Cerebellar nuclear complex (tissue), 1 donor: ENCODE measurements at regions not wholly inside any gene's neighbourhood (a gene's known extent, or its start where the extent isn't known, plus 50 kb on each side); places are given as distances from the start of the nearest gene placed in this dataset.

Source experiments
- DNase-seq, 2 experiments: peaks; one replicate each; lab custom pipeline; 2025; lab: John Stamatoyannopoulos, UW

DNA sequence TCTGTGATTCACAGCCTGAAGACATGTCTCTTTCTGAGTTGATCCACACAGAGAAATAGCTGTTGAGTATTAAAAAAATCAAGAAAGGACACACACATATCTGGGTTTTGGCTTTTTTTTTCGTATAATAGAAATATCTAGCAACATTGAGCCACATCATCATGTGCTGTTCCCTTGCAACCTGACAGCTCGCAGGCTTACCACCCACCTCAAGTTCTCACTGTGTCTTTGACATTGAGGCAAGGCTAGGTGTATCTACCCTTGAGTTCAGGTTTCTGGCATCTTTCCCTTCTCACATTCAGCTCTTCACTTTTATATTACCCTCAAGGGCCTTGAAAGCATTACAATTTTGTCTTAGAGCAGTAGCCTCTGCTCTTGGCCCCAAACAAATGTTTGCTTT, 490.3 kb upstream of the KIRREL3 start:
- no peak for DNase-seq

DNA sequence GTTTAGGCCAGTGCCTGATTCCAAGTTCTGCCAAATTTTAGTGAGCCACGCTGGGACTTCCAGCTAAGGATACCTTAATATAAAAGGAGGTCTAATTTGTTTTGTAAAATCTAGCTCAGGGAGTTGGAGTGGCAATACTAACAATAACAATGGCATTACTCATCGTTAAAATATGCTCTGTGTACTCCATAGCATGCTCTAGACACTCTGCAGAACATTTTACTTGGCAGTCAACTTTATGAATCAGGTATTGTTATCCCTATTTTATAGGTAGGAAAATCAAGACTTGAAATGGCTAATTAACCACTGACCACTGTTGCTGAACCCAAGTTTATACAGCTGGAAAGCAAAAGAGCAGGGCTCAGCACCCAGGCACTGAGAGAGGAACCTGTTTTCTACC, 485.0 kb upstream of the KIRREL3 start:
- no peak for DNase-seq

DNA sequence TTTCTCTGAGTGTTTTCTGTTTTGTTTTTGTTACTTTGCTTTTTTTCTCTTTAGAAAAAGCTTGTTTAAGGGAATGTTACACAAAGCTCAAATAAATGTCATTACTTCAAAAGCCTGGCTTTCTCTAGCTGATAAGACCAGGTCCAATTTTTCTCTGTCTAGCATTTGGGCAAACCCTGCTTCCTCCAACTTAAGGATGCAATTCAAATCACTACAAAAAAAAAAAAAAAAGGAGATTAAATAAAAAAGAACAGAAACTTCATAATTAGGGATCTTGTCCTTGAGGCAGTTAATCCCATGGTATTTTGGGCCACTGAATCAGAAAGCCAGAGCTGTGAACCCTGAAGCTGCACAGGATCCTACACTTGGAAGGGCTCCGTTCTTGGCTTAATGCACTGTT, 480.8 kb upstream of the KIRREL3 start:
- DNase-seq, result no peak

DNA sequence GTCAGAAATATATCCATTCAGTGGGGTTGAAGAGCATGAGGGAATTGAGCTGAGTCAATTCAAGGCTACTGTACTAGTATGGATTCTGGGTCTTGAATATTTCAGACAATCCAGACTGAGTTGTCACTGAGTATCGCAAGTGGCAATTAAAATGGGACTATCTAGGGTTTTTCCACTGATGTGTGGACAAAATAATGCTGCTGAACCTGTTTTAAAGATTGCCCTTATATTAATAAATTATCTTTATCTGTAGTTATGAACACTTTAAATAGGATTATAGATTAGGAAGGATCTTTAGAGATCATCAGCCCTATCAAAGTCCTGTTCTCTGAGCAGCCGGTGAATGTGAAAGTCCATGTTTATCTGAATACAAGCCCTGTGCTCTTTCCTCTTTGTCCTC, 478.3 kb upstream of the KIRREL3 start:
- DNase-seq, result no peak

DNA sequence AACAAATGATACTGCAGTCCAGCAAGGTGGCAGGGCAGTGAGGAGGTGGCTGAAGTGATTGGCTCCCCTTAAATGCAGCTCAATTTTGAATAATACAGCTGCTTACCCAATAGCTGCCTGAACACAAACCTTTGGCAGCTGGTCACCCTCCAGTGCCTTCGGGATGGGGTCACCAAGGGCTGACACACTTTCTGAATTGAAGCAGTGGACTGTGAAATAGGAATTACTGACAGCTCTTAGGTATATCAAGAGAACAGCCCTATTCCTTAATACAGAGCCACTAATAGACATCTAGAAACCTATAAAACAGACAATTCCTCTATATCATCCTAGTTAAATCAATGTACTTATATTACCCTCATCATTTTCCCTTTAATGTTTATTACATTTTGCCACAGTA, 474.2 kb upstream of the KIRREL3 start:
- DNase-seq, result no peak

DNA sequence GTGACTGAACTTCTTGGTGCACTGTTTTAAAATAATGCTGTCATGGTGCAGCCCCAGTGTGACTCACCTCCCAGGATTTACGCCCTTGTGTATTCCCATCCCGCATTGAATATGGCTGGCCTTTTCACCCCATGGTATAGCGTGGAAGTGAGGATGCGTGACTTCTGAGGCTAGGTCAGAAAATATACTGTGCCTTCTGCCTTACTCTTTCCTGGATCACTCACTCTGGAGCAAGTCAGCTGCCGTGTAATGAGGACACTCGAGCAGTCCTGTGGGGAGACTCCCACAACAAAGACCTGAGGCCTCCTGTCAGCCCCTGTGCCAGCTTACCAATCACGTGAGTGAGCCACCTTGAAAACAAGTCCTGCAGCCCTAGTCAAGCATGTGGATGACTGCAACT, 471.9 kb upstream of the KIRREL3 start:
- DNase-seq, result no peak

DNA sequence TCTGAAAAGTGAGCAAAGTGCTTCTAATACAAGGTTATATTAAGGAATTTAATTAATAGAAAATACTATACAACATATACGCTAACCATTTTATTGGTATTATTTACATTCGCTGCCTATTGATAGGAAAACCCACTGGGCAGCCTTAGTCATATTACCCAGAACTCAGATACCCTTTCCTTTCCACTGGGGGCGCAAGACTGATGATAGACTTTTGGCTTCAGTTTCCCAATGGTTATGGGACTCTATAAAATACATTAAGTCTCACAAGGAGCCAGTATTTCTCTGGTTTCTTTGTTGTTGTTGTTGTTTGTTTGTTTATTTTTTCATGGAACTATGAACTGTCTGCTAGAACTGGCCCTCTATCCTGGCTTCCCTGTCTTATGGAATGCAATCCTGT, 471.1 kb upstream of the KIRREL3 start:
- DNase-seq, result no peak

DNA sequence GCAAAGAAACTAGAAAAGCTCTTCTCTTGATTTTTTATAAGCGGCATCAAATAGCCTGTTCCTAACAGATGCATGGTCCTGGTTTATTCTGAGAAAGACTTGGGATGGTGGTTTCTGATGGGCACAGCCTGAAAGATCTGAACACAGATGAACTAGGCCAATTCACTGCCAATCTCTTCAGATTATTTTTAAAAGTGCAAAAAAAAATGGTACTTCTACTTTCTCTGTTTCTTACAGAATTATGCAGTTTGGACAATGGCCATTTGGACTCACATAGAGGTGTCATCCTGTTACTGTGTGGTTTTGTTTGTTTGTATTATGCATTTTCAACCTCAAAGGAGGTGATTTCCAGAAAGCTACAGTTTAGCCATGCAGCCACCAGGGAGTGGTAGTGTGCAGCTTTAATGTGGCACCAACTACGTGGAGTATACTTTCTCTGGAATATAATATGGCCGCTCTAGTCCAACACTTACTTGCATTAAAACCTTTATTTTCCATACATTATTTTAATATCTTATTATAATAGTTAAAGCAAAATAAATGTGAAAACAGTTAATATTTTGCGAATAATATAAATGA, 469.8 kb upstream of the KIRREL3 start:
- DNase-seq, result no peak

DNA sequence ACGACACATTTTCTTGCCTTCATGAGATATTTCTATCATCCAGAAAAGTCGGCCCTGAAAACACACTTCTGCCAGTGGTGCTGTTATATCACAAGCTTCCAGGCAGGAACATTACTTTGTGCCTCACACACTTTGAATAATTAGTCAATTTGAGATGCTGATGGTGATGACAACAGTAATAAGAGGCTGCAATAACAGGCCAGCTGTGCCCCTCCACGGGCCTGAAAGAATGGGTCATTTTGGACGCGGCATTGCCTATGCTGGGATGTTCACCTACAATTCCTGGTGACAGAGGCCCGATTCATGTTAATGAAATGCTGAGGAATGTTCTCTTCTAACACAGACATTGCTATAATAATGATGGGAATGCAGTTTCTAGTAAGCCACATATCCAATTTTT, 463.8 kb upstream of the KIRREL3 start:
- DNase-seq, result no peak

DNA sequence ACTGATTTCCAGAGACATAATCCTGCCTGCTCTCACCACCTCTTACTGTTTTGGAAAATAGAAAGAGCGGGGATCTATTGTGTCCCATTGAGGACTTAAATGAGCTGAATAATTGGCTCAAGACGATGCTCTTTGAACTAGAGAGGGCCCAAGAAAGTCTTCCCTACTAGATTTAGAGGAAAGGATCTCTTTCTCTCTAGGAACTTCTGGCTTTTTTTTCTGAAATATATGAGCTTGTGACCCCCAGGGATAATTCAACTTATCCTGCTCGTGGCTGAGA, 461.4 kb upstream of the KIRREL3 start:
- DNase-seq, result no peak

DNA sequence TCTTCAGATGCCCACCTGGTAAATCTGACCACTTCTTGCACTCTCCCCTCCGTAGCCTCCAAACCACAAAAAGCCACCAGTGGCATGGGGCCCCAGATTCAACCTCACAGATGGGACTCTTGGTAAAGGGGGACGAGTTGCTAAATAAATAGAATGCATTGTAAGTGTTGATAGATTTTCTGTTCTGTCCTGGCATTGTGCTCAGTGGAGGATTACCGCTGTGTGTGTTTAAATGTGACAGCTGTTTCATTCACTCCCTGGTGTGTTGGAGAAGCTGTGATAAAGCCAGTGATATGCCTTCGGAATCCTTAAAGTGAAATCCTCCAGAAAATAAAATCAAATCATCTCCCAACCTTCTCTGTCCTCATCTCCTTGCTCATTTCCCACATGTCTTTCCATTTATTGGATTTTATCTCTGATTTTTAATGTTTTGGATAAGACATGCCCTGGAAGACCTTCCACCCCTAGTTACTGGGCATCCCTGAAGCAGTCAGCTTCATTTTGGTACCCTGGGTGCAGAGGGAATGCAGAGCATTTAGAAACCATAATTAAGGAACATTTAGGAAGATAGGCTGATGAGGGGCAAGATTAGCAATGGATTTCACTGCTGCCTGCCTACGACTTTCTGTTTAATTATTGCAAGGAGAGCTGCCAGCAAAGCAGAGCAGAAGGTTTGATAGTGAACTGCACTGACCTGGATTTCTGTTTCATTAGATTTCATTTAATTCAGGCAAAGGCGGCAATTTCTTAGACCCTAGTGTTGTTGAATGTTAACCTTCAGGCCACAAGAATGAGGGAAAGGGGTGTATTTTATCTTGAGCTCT, 460.9 kb upstream of the KIRREL3 start:
- DNase-seq, result no peak

DNA sequence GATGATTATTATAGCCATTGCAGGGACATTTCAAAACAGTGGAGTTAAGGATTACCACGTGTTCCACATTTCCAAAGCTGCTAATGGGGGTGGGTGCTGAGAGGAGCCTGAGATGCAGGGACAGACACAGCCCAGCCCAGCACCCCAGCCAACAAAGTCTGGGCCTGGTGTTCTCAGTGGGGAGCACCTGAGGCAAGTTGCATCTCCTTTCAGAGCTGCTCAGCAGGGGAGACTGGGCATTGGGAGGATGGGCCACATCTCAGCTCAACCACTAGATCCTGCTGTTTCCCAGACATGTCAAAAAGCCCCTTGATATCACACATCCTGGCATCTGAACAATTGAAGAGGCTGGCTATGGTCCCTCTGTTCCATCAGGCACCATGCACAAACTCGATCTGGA, 458.0 kb upstream of the KIRREL3 start:
- no peak for DNase-seq

DNA sequence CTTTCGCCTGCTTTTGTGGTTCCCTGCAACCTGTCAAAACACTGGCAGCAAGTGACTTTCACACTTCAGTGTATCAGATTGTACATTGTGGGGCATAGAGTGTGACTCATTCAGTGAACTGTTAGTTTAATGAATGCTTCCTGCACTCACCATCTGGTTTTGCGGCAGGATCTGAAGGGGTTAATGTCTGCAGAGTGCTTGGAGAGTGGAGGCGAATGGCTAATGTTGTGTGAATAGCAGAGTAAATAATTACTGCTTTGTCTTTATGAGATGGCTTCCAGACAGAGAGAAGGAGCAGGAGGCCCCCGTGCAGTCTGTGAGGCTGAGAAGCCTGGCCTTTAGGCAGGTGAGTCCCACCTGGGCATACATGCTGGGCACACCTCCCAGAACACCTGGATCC, 454.3 kb upstream of the KIRREL3 start:
- no peak for DNase-seq

DNA sequence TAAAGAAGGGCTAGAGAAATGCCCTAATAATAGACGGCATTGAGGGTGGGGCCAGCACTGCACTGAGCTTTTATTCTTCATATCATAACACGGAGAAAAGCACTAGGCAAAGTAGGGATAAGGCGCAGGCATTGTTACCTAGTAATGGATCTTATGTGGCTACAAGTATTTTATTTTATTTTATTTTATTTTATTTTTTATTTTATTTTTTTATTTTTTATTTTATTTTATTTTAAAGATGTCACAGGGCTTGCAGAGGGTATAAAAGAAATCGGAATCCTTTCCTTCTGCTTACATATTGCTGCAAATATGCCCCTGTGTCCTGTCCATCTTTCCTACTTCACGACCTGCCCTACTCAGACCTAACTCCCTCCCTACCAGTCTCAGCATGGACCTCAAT, 452.0 kb upstream of the KIRREL3 start:
- DNase-seq, result no peak

DNA sequence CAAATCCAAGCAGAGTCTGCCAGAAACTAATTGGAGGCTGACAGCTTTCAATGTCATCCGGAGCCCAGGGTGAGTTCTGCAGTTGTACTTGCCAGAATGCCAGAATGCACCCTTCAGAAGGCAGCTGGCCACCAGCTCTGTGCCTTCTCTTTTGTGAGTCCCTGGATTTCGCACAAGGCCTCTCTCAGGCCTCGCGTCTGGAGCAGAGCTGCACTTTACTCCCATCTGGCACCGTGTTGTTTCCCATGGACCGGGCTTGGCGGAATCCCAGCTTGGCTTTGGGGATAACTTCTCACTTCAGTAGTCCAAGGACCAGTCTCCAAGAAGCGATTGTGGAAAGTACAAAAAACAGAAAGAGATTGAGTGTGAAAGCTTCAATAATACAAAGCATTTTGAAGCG, 451.3 kb upstream of the KIRREL3 start:
- DNase-seq, result no peak

DNA sequence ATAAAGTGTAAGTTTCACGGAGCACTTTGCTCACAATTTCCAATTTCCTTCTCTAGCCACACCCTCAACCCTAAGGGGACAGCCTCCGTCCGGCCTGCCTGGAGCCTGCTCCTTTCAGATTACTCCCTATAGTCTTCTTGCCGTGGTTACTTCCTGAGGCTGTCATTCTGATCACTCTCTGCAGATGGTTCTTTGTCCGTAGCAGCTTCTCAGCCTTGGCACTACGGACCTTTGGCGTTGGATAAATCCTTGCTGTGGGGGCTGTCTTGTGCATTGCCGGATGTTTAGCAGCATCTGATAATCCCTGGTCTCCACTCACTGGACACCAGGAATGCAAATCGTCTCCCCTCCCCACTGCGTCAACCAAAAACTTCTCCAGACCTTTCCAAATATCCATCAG, 447.5 kb upstream of the KIRREL3 start:
- no peak for DNase-seq

DNA sequence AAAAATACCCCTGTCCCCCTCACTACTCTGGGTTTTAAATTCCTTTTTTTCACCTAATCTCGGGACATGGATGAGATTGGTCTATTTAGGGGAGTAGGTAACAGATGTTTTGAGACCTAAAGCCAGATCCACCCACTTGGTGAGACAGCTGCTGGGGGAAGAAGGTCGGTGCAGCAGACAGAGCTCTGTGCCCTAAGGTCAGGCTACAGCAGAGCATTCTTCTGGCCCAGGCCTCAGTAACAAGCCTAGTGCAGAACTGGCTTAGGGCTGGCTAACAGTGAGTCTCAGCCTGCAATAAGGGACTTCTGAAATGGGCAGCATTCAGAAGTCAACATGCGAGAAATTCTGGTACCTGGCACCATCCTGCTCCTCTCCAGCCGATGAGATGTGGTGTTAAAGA, 444.9 kb upstream of the KIRREL3 start:
- no peak for DNase-seq

DNA sequence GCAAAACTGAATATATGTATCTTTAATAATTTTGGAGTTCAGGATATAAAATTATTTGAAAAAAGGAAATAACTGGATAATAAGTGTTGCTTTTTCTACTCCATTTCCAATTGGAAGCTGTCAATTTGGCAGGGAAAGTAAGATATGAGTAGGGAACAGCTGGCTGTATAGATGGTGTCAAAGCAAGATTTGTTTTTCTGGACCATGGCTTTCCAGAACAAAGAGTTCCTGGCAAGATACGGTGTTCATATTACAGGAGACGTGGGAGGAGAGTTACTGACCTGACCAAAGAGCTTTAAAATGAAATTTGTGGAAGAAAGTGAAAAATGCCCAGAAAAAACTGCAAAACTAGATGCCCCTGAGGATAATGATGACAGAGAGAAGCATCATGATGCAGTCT, 442.7 kb upstream of the KIRREL3 start:
- no peak for DNase-seq

DNA sequence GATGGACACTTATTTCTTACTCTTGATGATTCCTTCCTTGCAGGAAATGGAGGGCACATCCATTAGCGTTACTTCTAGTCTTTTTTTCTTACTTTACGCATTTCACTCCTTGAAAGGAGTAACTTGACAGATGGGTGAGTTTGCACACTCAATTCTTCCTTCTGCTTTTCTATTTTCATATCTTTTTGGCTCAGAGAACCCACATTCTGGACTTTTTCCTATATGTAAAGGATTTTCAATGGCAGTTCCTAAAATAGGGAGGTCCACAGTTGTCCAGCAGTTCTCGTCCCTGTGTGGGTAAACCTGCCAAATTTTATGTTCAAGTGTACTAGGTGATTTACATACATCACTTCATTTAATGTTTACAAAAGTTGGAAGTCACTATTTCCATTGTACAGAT, 440.0 kb upstream of the KIRREL3 start:
- no peak for DNase-seq

DNA sequence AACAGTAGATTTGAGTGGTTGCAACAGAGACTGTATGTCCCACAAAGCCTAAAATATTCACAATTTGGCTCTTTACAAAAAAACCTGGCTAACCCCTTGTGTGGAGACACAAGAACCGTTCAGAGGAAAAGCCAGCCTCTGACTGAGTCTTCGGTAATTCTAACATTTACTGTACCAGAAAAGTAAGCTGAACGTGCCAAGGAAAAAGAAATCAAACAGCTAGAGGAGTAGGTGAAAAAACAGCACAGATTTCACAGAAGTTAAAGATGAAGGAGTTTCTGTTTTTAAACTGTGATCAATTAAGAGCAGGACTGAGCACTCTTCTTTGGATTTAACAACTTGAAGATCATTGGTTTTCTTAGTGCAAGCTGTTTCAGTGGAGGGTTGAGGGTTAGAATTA, 424.7 kb upstream of the KIRREL3 start:
- no peak for DNase-seq

DNA sequence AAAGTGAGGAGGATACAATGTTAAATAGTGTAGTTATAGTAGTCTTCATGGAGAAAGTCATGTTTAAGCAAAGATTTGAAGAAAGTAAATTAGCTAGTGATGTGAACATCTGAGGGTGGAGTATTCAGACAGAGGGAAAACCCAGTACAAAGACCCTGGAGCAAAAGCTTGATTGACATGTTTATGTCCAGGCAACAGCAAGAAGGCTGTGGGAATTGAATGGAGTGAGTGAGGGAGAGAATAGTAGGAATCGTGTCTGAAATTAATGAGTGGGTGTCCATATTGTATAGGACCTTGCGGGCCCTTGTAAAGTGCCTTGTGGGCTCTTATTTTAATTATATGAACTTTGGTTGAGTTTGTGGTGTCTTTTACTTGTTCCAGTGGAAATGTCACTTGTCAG, 424.1 kb upstream of the KIRREL3 start:
- DNase-seq, result no peak

DNA sequence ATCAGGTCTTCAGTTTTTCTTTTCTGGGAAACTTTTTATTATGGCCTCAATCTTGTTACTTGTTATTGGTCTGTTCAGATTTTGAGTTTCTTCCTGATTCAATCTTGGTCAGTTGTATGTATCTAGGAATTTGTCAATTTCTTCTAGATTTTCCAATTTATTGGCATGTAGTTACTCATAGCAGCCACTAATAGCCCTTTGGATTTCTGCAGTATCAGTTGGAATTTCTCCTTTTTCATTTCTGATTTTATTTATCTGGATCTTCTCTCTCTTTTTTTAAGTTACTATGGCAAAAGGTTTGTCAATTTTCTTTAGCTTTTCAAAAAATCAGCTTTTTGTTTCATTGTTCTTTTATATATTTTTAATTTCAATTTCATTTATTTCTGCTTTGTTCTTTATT, 419.6 kb upstream of the KIRREL3 start:
- no peak for DNase-seq

DNA sequence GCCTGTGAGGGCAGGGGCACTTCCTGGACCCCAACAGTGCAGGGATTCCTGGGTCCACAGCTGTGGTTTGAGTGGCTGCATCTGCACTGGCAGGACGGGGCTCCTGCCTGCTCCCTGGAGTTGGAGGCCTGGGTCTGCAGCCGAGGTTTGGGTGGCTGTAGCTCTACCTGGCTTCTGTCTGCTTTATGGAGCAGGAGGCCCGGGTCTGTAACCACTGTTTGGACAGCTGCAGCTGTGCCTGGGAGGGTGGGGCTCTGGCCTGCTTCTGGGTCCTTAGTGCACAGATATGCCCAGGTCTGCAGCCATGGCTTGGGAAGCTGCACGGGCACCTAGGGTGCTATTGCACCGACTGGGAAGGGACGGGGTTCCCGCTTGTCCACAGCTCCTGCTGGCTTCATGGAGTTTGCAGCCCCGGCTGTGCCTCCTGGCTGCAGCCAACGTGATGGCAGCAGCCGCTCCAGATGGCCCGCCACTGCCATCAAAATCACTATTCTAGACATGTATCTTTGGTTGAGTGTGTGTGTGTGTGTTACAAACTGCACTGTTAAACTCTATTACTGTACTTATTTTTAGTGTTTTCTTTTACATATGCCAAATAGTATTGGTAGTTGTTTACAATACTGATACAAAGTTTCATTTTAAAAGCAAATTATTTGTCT, 412.3 kb upstream of the KIRREL3 start:
- no peak for DNase-seq

DNA sequence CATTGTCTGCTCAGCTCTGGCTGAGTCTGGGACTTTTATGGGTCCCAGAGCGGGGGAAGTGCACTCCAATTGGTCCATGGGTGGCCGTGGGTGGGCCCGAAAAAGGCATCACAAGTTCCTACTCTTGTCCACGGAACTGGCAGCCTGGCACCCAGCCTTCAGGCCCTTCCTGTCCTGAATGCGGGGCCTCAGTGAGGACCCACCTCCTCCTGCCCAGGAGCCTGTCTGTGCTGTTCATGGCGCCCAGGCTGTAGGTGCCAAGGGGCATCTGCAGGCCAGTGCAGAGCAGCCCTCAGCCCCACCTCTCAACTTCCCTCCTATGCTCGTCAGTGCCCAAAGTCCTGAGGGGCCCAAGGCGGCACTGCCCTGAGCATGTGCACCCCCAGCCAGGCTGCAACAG, 411.7 kb upstream of the KIRREL3 start:
- DNase-seq, result no peak
